ENCODE measurements at regions not wholly inside any gene's neighbourhood (a gene's known extent, or its start where the extent isn't known, plus 50 kb on each side); places are given as distances from the start of the nearest gene placed in this dataset.

- DNase-seq: no peak
Observed at GRCh38 chr1:193677874-193678273, 491.5 kb upstream of the B3GALT2 start.

GRCh38 chr1:193676996-193677549 lies 490.7 kb upstream of the B3GALT2 start:
- DNase-seq: no peak

- DNase-seq: no peak
Observed at GRCh38 chr1:193674292-193674944, 488.0 kb upstream of the B3GALT2 start.

- DNase-seq: no peak
Observed at GRCh38 chr1:193666485-193667083, 480.2 kb upstream of the B3GALT2 start.

- DNase-seq: no peak
Observed at GRCh38 chr1:193663965-193664364, 477.6 kb upstream of the B3GALT2 start.

- no peak for DNase-seq
Observed at GRCh38 chr1:193662030-193662429, 475.6 kb upstream of the B3GALT2 start.

GRCh38 chr1:193661385-193661784 lies 475.0 kb upstream of the B3GALT2 start:
- DNase-seq: no peak

GRCh38 chr1:193660428-193660827 lies 474.0 kb upstream of the B3GALT2 start:
- DNase-seq: no peak

- DNase-seq: no peak
Observed at GRCh38 chr1:193658691-193659090, 472.3 kb upstream of the B3GALT2 start.

GRCh38 chr1:193658081-193658480 lies 471.7 kb upstream of the B3GALT2 start:
- no peak for DNase-seq

- no peak for DNase-seq
Observed at GRCh38 chr1:193657552-193657951, 471.1 kb upstream of the B3GALT2 start.

GRCh38 chr1:193656841-193657240 lies 470.4 kb upstream of the B3GALT2 start:
- no peak for DNase-seq

GRCh38 chr1:193654951-193655735 lies 468.7 kb upstream of the B3GALT2 start:
- no peak for DNase-seq

GRCh38 chr1:193649587-193649986 lies 463.2 kb upstream of the B3GALT2 start:
- DNase-seq: no peak

GRCh38 chr1:193634876-193635275 lies 448.5 kb upstream of the B3GALT2 start:
- DNase-seq: no peak

GRCh38 chr1:193634470-193634869 lies 448.1 kb upstream of the B3GALT2 start:
- DNase-seq: no peak

GRCh38 chr1:193633991-193634390 lies 447.6 kb upstream of the B3GALT2 start:
- no peak for DNase-seq

- no peak for DNase-seq
Observed at GRCh38 chr1:193633093-193633492, 446.7 kb upstream of the B3GALT2 start.

- DNase-seq: no peak
Observed at GRCh38 chr1:193631306-193631705, 444.9 kb upstream of the B3GALT2 start.

- DNase-seq: no peak
Observed at GRCh38 chr1:193629875-193630274, 443.5 kb upstream of the B3GALT2 start.

GRCh38 chr1:193626695-193627094 lies 440.3 kb upstream of the B3GALT2 start:
- DNase-seq: no peak

GRCh38 chr1:193625255-193625654 lies 438.8 kb upstream of the B3GALT2 start:
- DNase-seq: no peak

GRCh38 chr1:193619911-193620310 lies 433.5 kb upstream of the B3GALT2 start:
- DNase-seq: no peak

- peak in 1 of 2 experiments; percentile 2 for DNase-seq
Observed at GRCh38 chr1:193614817-193615216, 428.4 kb upstream of the B3GALT2 start.
